GM19395 (cell line): ENCODE measurements at regions not wholly inside any gene's neighbourhood (a gene's known extent, or its start where the extent isn't known, plus 50 kb on each side); places are given as distances from the start of the nearest gene placed in this dataset.

Experiments
- ATAC-seq: cut with Tn5 transposase; IDR thresholded peaks from one replicate; pipeline ENCODE4 v1.9.1; 2021; ENCODE audit warnings: mild to moderate bottlenecking, moderate library complexity; ENCODE audit not compliant: unreplicated experiment

DNA sequence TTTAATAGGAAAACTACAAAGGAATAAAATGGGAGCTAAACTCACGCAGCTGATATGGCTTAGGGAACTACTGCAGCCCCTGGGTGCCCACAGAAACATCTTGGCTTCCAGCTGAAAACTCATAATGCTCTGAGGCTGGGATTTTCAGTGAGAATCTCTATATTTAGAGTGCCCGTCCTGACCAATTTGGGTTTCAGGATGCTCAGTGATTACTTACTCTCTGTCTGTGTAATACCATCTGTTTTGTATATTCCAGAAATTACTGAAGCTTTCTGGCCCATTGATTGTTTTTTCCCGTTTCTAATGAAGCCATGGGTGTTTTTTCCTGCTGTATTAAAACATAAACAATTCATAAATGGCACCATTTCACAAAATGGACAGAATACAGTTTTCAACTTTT is 50.6 kb upstream of the ZNF385D start:
- no peak for ATAC-seq

DNA sequence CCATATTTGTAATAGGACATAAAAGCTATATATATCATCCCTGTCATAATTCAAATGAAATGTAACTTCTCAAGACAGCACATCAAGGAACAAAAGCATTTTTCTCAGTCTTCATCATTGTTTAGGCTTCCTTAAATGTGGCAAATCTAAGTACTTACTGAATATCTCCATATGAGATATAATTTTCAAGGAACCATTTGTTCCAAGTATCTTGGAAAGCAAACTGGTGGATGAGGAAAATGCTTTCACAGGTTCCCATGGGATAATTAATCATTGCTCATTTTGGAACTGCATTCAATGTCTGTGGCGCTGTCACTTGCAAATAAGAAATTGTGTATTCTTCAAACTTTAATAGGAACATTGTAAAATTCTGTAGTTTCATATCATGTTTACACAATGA is 52.6 kb upstream of the ZNF385D start:
- no peak for ATAC-seq

DNA sequence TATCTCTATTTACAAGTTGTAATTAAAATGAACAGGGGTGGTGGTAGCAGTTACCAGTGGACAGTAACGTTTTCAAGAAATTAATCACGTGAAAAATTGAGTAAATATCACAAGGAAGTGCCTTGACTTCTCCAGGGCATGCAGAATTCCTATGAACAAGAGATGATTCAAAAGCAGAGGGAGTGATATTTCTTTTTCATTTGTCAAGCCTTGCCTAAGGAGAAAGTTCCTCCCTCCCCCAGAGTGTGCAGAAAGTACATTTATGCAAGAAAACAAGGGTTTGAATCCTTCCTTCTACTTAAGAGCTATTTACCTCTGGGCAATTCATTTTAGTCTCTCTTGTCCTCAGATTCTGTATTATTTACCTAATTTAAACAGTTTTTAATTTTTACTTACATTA is 53.3 kb upstream of the ZNF385D start:
- ATAC-seq: no peak

DNA sequence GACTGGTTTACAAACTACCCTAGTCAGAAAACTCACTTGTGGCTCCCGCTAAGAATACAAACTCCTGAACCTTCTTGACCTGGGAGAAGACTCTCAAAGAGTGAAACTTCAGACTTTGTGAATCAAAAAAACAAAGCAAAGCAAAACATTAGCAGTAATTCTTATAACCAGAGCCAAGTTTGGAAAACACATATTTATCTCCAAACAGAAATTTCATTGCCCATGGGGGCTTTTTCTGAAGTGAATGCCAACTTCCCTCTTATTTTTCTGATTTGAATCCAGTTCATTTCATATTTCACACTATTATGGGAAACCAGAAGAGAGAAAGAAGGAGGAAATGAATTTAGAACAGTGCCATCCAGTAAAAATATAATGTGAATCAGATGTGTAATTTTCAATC is 55.7 kb upstream of the ZNF385D start:
- ATAC-seq: no peak

DNA sequence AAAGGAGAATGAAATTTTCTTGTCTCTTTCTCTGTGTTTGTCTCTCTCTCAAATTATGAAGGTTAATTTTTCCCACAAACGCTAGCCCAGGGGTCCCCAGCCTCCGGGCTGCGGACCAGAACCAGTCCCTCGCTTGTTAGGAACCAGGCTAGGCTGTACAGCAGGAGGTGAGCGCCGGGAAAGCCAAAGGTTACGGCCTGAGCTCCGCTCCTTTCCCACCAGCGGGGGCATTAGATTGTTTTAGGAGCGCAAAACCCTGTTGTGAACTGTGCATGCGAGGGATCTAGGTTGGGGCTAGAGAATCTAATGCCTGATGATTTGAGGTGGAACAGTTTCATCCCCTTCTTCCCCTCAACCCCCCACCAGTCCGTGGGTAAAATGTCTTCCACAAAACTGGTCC is 74.7 kb upstream of the ZNF385D start:
- no peak for ATAC-seq

DNA sequence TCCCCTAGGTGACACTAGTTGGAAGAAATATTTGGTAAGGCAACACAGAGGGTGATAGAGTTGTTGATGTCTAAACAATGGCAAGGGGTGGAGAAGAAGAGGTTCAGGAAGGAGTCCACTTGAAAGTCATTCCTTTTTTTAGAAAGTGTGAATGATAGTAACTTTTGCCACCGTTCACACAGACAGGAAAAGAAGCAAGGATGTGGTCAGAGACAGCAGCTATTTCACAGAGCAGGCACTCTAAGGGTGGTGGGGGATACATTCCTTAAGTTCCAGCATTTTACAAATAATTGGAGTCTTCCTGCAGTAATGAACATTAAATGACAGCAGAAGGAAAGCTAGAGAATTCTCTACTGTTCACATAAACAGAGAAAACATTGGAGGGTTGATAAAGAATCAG is 75.4 kb upstream of the ZNF385D start:
- no peak for ATAC-seq

DNA sequence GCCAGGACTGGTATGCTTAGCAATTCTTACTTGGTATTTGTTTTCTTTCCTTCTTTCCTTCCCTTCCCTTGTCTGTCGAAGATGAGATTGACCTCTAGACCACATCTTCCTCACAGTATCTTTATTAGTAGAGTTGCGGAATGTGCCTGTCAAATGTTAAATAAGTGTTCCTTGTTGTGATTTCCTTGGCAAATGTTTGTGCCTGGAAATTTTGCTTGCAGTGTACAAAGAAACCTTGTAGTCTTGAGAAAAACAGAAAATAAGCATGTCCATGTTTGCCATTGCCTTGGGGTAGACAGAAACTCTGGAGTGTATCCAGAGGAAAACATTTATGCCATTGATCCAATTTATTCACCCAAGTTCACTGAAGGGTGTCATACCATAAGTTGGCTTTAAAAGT is 79.5 kb upstream of the ZNF385D start:
- ATAC-seq: no peak

DNA sequence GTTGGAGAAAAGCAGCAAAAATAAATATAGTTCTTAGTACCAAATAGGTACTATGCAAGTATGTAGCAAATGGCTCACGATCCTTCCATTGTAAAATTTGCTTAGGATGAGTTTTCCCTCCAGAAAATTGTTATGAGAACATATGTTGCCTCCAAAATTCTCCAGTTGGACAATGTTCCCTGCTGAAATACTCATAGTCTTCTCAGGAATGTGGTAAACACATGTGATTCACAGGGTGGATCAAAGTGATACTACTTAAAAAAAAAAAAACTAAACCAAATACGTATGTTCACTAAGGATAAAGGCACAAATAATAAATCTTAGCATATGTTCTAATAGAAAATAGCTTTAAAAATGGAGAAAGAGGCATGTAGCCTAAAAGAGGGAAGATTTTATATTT is 84.3 kb upstream of the ZNF385D start:
- no peak for ATAC-seq

DNA sequence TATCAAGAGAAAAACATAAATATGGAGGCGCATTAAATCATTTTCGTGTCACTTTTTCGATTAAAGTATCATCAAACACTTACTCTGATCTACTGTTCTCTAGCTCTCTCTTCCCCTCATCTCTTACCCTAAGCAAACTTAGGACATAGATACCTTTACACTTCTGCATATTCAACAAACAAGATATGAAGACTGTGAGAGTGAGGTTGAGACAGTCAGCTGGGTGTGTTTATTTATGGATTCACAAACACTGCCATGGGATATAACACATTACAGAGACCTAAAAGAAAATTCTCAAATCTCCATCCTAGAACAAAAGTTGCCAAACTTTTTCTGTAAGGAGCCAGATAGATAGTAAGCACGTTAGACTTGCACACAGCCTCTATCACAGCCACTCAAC is 85.2 kb upstream of the ZNF385D start:
- no peak for ATAC-seq

DNA sequence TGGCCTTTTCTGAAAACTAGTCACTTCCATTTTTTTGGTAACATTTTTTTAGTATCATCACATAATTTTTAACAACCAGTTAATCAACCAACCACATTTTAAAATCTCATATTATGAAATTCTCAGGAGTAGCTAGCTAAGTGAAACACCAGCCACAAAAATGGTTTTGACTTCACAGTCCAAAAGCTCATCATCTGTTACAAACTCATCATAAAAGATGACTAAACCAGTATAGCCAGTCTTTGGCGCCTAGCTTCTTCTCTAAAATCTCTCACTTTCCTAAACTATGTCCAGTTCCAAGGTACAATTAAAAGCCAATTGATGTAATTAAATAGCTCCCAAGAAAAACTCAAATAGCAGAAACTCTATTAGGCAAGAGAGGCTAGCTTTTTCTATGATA is 88.2 kb upstream of the ZNF385D start:
- no peak for ATAC-seq

DNA sequence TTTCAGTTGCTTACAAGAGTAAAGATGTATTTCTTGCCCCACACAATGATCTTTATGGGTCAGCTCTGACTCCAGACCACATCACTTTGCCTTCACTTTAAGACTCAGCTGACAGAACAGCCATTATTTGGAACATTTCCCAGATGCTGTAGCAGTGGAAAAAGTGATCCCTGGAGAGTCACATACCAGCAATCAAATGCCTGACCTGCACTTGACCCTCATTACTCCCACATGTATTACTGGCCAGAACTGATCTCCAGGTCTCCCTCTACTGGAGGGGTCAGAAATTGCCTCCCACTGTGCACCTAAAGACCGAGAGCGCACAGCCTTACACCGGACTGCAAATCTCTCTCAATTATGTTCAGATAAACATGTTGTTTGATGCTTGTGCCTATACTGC is 88.6 kb upstream of the ZNF385D start:
- no peak for ATAC-seq

DNA sequence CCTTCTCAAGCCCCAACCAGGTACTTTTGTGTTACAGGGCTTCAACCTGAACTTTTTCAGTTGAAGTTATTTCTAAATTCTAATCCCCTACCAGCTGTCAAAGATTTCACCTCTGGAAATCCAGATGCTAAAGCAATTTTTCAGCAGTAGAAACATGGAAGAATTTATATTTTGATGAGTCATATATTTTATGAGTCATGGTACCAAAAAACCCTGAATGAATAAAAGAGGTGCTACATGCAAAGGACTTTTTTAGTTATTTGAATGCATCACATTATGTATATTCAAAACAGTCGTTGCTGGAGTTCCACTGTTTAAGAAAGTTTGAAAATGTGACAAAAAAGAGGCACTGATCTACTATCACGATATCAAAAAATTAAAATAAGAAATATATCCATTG is 96.0 kb upstream of the ZNF385D start:
- no peak for ATAC-seq

DNA sequence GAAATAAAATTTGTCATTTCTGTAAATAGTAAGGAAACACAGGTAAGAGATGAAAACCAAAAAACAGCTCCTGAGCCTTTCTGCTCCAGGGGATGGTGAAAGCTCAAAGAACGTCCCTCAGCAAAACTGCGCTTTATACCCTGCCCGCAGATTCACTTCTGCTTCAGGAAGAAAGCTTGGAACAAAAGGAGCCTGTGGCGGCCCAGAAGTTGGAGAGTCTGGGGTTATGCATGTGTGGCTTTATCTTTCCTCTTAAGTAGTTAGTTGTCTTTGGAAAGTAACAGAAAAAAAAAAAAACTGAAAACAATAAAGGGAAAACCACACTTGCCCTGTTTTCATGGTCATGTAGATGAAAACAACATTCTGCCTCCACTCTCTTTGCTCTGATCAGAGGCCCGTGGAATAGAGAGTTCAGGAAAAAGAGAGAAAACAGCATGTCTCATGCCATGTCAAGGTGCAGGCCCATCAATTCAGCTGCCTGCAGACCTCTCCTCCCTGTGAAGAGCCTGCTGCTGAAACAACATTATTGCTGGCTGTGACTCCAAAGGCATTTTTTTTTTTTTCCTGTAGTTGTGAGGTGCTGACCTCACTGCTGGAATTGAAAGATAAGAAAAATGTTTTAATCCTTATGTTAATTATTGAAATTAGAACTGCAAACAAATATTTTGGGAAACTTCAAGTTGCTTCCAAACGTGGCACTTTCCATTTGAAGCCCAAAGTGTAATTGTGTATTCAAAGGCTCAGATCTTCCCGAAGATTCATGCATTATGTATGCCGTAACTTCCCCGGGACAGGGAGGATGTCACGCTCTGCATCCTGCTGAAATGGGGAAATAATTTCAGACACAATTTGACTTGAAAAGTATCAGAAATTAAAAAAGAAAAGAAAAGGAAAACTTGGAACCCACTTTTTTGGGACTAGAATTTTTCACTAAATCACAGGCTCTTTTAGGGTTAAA is 108.4 kb upstream of the ZNF385D start:
- no peak for ATAC-seq

DNA sequence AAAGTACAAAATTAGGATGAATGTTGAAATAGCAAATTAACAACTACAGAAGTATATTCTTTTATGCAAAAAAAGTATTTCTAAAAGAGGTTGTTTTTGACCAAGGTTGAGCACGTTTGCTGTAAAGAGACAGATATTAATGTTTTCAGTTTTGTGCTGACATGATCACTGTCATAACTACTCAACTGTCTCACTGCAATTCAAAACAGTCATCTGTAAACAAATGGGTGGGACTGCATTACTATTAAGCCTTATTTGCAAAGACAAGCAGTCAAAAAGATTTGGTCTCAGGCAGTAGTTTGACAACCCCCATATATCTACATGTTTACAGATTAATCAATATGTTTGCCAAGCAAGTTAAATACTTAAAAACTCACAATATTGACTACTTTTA is 109.1 kb upstream of the ZNF385D start:
- ATAC-seq: no peak

DNA sequence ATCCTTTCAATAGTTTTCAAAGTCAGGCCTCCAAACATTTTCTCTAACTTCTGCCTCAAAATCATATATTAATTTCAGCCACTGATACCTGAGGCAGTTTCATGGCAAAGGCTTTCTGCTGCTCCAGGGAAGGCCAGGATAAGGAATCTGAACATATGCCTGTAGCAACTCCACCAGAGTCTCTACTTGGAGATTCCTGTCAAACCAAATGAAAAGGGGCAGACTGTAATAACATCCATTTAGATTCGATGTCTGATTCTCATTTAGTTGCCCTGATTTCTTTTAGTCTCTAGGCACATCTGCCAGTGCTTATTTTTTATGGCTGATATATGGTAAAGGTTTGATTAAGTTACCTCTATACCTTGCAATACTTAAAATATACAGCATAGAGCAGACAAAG is 109.6 kb upstream of the ZNF385D start:
- ATAC-seq: no peak

DNA sequence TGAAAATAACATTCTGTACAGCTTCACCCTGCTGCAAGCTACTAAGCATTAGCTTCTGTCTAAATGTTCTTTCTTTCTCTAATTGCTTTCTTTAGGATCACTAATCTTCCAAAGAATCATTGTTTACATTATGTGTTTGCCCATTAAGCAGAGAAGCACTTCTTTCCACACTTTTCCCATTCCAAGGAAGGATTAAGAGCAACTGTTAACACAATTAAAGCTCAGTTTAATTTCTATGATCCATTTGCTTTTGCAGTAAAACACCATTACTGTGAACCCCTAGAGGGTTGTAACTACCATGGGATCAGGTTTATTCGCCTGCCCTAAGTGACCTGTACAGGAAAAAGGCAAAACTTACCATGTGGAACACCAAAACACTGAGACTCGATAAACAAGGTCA is 125.8 kb upstream of the ZNF385D start:
- no peak for ATAC-seq

DNA sequence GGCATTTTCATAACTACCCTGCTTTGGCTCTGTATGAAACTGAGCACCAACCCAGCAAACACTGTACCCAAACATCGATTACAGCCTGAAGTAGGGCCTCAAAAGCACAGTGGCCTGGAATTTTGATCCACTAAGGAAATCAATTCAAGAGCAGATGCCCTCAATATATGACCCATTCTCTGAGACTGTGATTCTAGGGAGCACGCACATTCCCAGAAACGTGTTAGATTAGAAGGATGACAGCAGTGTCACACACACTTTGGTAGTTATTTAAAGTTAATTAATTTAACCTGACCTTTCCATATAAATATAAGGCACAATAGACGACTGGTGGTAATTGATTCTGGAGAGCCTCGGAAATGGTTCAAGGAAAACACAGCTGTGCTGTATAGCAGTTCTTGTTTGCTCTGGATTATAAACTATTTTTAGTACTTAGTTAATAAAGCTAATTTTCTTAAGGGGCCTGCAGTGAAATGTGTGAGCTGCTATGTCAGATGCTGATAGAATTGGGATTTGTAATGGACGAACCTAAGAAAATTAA is 126.3 kb upstream of the ZNF385D start:
- ATAC-seq: no peak

DNA sequence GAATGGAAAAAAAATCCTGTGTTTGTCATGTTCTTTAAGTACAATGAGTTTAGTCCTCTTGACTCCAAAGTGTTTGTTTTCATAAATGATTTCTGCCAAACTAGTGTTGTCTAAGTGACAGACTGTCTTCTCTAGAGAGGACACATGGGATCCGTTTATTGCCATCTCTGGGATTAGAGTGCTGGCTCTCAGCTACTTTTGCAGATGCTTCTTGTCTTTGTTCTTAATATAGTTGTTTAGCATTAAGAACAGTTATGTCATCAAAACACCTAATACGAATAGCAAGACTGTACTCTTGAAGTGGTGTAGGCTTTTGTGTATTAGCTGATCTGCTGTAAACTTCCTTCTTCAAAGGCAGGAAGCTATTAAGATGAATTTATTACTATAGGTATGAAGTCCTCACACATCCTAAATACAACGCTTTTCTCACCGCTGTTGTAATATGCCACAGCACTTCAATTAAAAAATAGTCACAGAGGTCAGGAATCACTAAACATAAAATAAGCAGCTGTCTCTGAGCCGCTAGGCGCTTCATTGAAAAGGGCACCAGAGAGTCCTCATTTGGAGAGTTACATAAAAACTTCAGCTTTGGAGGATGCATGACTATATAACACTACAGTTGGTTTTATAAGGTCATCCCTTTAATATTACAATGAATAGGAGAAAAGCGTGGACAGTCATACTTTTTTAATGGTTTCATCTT is 128.3 kb upstream of the ZNF385D start:
- no peak for ATAC-seq

DNA sequence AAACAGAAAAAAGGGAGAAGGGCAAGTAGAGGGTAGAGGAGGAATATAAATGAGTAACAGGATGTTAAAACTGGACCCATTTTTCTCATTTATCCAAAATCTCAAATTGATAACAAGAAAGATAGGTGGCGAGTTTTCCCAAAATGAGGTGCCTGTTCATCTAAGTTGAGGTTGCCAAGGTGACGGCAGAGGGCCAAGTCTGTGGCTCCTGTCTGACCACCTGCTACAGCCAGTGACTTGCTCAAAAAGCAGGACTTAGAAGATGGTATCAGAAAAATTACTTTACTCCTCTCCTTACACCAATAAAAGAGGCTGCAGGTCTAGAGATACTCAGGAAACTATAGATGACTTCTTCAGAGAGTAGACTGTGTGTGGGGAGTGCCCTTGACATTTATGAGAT is 137.6 kb upstream of the ZNF385D start:
- no peak for ATAC-seq

DNA sequence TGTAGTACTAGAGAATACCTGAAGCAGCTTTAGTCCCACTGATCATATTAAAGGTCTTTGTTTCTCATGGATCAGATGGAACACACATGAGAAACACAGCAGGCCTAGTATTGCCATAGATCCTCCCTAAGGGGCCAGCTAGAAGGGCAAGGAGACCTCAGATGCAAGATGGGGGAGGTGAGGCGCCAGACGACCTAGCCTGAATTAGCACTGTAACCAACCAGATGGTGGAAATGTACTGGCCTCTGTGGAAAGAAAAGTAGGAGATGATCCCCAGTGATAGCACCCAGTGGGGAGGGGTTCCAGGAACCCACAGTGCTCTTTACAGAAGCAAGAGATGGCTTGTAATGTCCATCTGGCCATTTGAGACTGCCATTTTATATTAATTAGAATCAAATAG is 138.2 kb upstream of the ZNF385D start:
- no peak for ATAC-seq

DNA sequence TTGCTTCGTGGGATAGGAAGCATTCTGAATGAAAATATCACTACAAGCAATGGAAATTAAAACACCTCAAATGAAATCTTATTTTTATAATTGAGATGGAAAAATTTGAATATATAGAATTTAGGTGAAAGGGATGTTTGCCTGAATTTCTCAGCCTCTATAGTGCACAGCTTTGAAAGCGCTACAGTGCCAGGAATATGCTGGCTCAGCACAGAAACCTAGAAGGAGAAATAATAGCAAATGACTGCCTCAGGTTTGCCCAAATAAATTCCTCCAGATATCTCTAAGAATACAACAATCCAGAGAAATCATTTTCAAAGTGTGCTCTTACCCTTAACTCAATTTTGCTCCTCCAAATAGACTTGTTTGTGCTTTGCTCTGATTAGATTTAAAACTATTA is 141.1 kb upstream of the ZNF385D start:
- ATAC-seq: no peak

DNA sequence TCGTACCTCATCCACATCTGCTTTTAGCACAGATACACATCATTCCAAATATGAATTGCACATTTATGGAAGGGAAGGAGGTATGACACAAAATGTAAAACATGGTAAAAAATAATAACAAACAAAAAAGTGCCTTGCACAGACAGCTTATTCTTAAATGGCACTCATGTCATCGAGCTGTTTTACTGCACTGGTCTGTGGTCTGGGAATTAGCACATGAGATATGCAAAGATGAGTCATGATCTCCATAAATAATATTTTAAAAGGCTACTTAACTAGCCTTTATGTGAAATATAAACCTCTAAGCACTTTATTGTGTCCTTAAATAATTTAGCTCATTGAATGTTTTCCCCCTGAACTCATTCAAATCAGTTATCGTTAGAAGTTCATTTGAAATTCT is 142.2 kb upstream of the ZNF385D start:
- no peak for ATAC-seq
